Caco-2 (cell line): ENCODE measurements at regions not wholly inside any gene's neighbourhood (a gene's known extent, or its start where the extent isn't known, plus 50 kb on each side); places are given as distances from the start of the nearest gene placed in this dataset.

ENCODE experiments used
- BruUV-seq: library from RNA; stranded (reverse); fragments of 400-500 nt; replicated peaks from 2 replicates; lab custom pipeline; 2021; lab: Mats Ljungman, UMichigan
- CTCF ChIA-PET: fragments of 300-600 bp; sonication (Branson Sonifier 250); formaldehyde crosslinking; loops from one replicate; lab custom pipeline; 2022; ENCODE audit warnings: antibody characterized with exemption; lab: Charles Lee
- POLR2A ChIA-PET: fragments of 300-600 bp; sonication (Branson Sonifier 250); formaldehyde crosslinking; loops from one replicate; lab custom pipeline; 2022; ENCODE audit warnings: antibody characterized with exemption; lab: Charles Lee
- DNase-seq, 2 experiments: peaks; one replicate each; pipeline versions ENCODE4 v3.0.0 to v3.0.0-alpha.2; 2020 to 2022
- H3K27me3 ChIP-seq: replicated peaks from 2 replicates; pipeline ENCODE4 v1.6.0; 2011; ENCODE audit warnings: low read length; ENCODE audit not compliant: control insufficient read depth, insufficient read depth
- H3K36me3 ChIP-seq: 2 replicates; pipeline ENCODE4 v1.5.1; 2011; ENCODE audit warnings: low read length; ENCODE audit not compliant: control insufficient read depth, insufficient read depth
- H3K4me1 ChIP-seq: fragments of 250-450 bp; sonication (Bioruptor Pico); 2 replicates; pipeline ENCODE4 v1.5.1; 2020; ENCODE audit warnings: mild to moderate bottlenecking
- H3K4me3 ChIP-seq: 2 replicates; pipeline ENCODE4 v1.5.1; 2011; ENCODE audit warnings: low read depth, mild to moderate bottlenecking, control low read depth, low read length
- H3K9me3 ChIP-seq: fragments of 250-450 bp; sonication (Bioruptor Pico); 2 replicates; pipeline ENCODE4 v1.5.1; 2020; ENCODE audit warnings: mild to moderate bottlenecking, moderate library complexity
- H3K27ac Mint-ChIP-seq: one replicate; pipeline ENCODE4 v1.8.0; 2022; ENCODE audit warnings: mixed read lengths; ENCODE audit not compliant: unreplicated experiment
- H3K27me3 Mint-ChIP-seq: one replicate; pipeline ENCODE4 v1.8.0; 2022; ENCODE audit warnings: mixed read lengths; ENCODE audit not compliant: insufficient read depth, unreplicated experiment
- H3K36me3 Mint-ChIP-seq: one replicate; pipeline ENCODE4 v1.8.0; 2022; ENCODE audit warnings: mild to moderate bottlenecking, mixed read lengths; ENCODE audit not compliant: insufficient read depth, unreplicated experiment
- H3K4me1 Mint-ChIP-seq: one replicate; pipeline ENCODE4 v1.8.0; 2022; ENCODE audit warnings: low read depth, mixed read lengths; ENCODE audit not compliant: unreplicated experiment
- H3K4me3 Mint-ChIP-seq: one replicate; pipeline ENCODE4 v1.8.0; 2022; ENCODE audit warnings: mild to moderate bottlenecking, moderate library complexity, mixed read lengths; ENCODE audit not compliant: unreplicated experiment
- H3K9me3 Mint-ChIP-seq: one replicate; pipeline ENCODE4 v1.8.0; 2022; ENCODE audit warnings: mixed read lengths; ENCODE audit not compliant: unreplicated experiment
- CTCF ChIP-seq, 2 experiments: fragments of 200-600 bp in 1 of 2; IDR thresholded peaks; 1 replicate in 1 of 2; 2 replicates in 1 of 2; pipeline versions ENCODE4 v1.5.1 to v1.8.0; 2011 to 2022; ENCODE audit warnings: antibody characterized with exemption in 1 of 2, control low read depth in 1 of 2, inconsistent platforms in 1 of 2, low read depth in 1 of 2, low read length in 1 of 2, mild to moderate bottlenecking in 1 of 2, moderate library complexity in 1 of 2; ENCODE audit not compliant: insufficient read depth in 1 of 2, severe bottlenecking in 1 of 2, unreplicated experiment in 1 of 2
- intact Hi-C: fragments of 100-400 bp; cut with micrococcal nuclease; formaldehyde crosslinking; loops from one replicate; pipeline ENCODE4 v1.10.0; 2022; ENCODE audit not compliant: unreplicated experiment

GRCh38 chr2:183993052-183993451, 605.3 kb upstream of the ZNF804A start:
- Histone ChIP-seq H3K4me1 (0 out of 2 replicates have a peak, but pooled peaks cover 2% of the 10 kb centered on the region), H3K36me3 (no peaks in the 10 kb centered on the region), H3K27me3 (no peaks in the 10 kb centered on the region), H3K9me3 (no peaks in the 10 kb centered on the region), H3K4me3 (no peak overlapping the region)
- BruUV-seq = no TSS peak
- Mint-ChIP-seq H3K36me3 (no peaks in the 10 kb centered on the region), H3K27me3 (peaks cover 2% of the 10 kb centered on the region), H3K4me3 (no peak overlapping the region), H3K27ac (no peak overlapping the region), H3K9me3 (no peaks in the 10 kb centered on the region), H3K4me1 (no peaks in the 10 kb centered on the region)
- no peak for TF ChIP-seq CTCF (IDR thresholded peaks at IDR 0.05; ENCODE audit: insufficient read depth in 1 of 2, low read depth in 1 of 2, low read length in 1 of 2, severe bottlenecking in 1 of 2, unreplicated experiment in 1 of 2)
- DNase-seq = no peak
- CTCF ChIA-PET = no interaction called here
- POLR2A ChIA-PET = no interaction called here
- intact Hi-C loops = no loop called here

GRCh38 chr2:183995632-183996031, 602.7 kb upstream of the ZNF804A start:
- H3K27ac Mint-ChIP-seq = no peak overlapping the region

GRCh38 chr2:183996825-183997793, 601.2 kb upstream of the ZNF804A start:
- no peak overlapping the region for H3K4me3 Mint-ChIP-seq
- BruUV-seq = no TSS peak
- intact Hi-C loops = no loop called here
- no peak for TF ChIP-seq CTCF (IDR thresholded peaks at IDR 0.05; ENCODE audit: insufficient read depth in 1 of 2, low read depth in 1 of 2, low read length in 1 of 2, severe bottlenecking in 1 of 2, unreplicated experiment in 1 of 2)
- DNase-seq = no peak
- H3K4me1 Mint-ChIP-seq = no peaks in the 10 kb centered on the region
- Histone ChIP-seq H3K36me3 (no peaks in the 10 kb centered on the region), H3K4me1 (0 out of 2 replicates have a peak, but pooled peaks cover 4% of the 10 kb centered on the region), H3K27me3 (no peaks in the 10 kb centered on the region), H3K4me3 (no peak overlapping the region), H3K9me3 (no peaks in the 10 kb centered on the region)
- ChIA-PET POLR2A (no interaction called here), CTCF (no interaction called here)
- H3K9me3 Mint-ChIP-seq = no peaks in the 10 kb centered on the region
- no peaks in the 10 kb centered on the region for H3K36me3 Mint-ChIP-seq
- no peak overlapping the region for H3K27ac Mint-ChIP-seq
- peaks cover 2% of the 10 kb centered on the region for H3K27me3 Mint-ChIP-seq

More at GRCh38 chr2:183995632-183996031, 602.7 kb upstream of the ZNF804A start:
- H3K4me1 Mint-ChIP-seq = no peaks in the 10 kb centered on the region
- no peak for DNase-seq
- Histone ChIP-seq H3K36me3 (no peaks in the 10 kb centered on the region), H3K4me1 (0 out of 2 replicates have a peak, but pooled peaks cover 4% of the 10 kb centered on the region), H3K4me3 (no peak overlapping the region), H3K9me3 (no peaks in the 10 kb centered on the region), H3K27me3 (no peaks in the 10 kb centered on the region)
- BruUV-seq = no TSS peak
- ChIA-PET CTCF (no interaction called here), POLR2A (no interaction called here)
- intact Hi-C loops = no loop called here
- no peaks in the 10 kb centered on the region for H3K36me3 Mint-ChIP-seq
- no peak overlapping the region for H3K4me3 Mint-ChIP-seq
- peaks cover 2% of the 10 kb centered on the region for H3K27me3 Mint-ChIP-seq
- no peaks in the 10 kb centered on the region for H3K9me3 Mint-ChIP-seq
- TF ChIP-seq CTCF (IDR thresholded peaks at IDR 0.05; ENCODE audit: insufficient read depth in 1 of 2, low read depth in 1 of 2, low read length in 1 of 2, severe bottlenecking in 1 of 2, unreplicated experiment in 1 of 2) = no peak
